ENCODE measurements at regions not wholly inside any gene's neighbourhood (a gene's known extent, or its start where the extent isn't known, plus 50 kb on each side); places are given as distances from the start of the nearest gene placed in this dataset.

GRCh38 chr16:54846766-54847165 lies 83.9 kb upstream of the IRX5 start:
- TF ChIP-seq MAX (IDR thresholded peaks at IDR 0.05; ENCODE audit: low read depth, low read length), result no peak
- TF ChIP-seq MYC (IDR thresholded peaks at IDR 0.05; ENCODE audit: low read depth, low read length), result no peak
- no peak for TF ChIP-seq POLR2A (IDR thresholded peaks at IDR 0.05; ENCODE audit: extremely low read depth, insufficient read length)
- DNase-seq (ENCODE audit: low read depth), result no peak
- no peak overlapping the region for H3K4me3 ChIP-seq (ENCODE audit: low read depth, low read length)

GRCh38 chr16:54843424-54843750 lies 87.3 kb upstream of the IRX5 start:
- TF ChIP-seq POLR2A (IDR thresholded peaks at IDR 0.05; ENCODE audit: extremely low read depth, insufficient read length) (no peak), MAX (IDR thresholded peaks at IDR 0.05; ENCODE audit: low read depth, low read length) (no peak), MYC (IDR thresholded peaks at IDR 0.05; ENCODE audit: low read depth, low read length) (no peak), CTCF (IDR thresholded peaks at IDR 0.05; ENCODE audit: low read depth, low read length) (no peak)
- H3K4me3 ChIP-seq (ENCODE audit: low read depth, low read length), result no peak overlapping the region
- no peak for DNase-seq (ENCODE audit: low read depth)

GRCh38 chr16:54842743-54843423 lies 87.8 kb upstream of the IRX5 start:
- no peak for TF ChIP-seq CTCF (IDR thresholded peaks at IDR 0.05; ENCODE audit: low read depth, low read length)
- no peak for TF ChIP-seq MAX (IDR thresholded peaks at IDR 0.05; ENCODE audit: low read depth, low read length)
- TF ChIP-seq POLR2A (IDR thresholded peaks at IDR 0.05; ENCODE audit: extremely low read depth, insufficient read length), result no peak
- no peak for TF ChIP-seq MYC (IDR thresholded peaks at IDR 0.05; ENCODE audit: low read depth, low read length)
- no peak overlapping the region for H3K4me3 ChIP-seq (ENCODE audit: low read depth, low read length)
- DNase-seq (ENCODE audit: low read depth), result no peak

- DNase-seq (ENCODE audit: low read depth), result no peak
- H3K4me3 ChIP-seq (ENCODE audit: low read depth, low read length), result no peak overlapping the region
- TF ChIP-seq POLR2A (IDR thresholded peaks at IDR 0.05; ENCODE audit: extremely low read depth, insufficient read length), result no peak
- no peak for TF ChIP-seq CTCF (IDR thresholded peaks at IDR 0.05; ENCODE audit: low read depth, low read length)
- no peak for TF ChIP-seq MYC (IDR thresholded peaks at IDR 0.05; ENCODE audit: low read depth, low read length)
- no peak for TF ChIP-seq MAX (IDR thresholded peaks at IDR 0.05; ENCODE audit: low read depth, low read length)
Measured at GRCh38 chr16:54829691-54830090, 101.0 kb upstream of the IRX5 start.

- no peak for DNase-seq (ENCODE audit: low read depth)
- TF ChIP-seq POLR2A (IDR thresholded peaks at IDR 0.05; ENCODE audit: extremely low read depth, insufficient read length) (no peak), MAX (IDR thresholded peaks at IDR 0.05; ENCODE audit: low read depth, low read length) (no peak), MYC (IDR thresholded peaks at IDR 0.05; ENCODE audit: low read depth, low read length) (no peak), CTCF (IDR thresholded peaks at IDR 0.05; ENCODE audit: low read depth, low read length) (no peak)
- no peak overlapping the region for H3K4me3 ChIP-seq (ENCODE audit: low read depth, low read length)
Measured at GRCh38 chr16:54822892-54823291, 107.8 kb upstream of the IRX5 start.

- H3K4me3 ChIP-seq (ENCODE audit: low read depth, low read length), result no peak overlapping the region
- TF ChIP-seq MAX (IDR thresholded peaks at IDR 0.05; ENCODE audit: low read depth, low read length) (no peak), MYC (IDR thresholded peaks at IDR 0.05; ENCODE audit: low read depth, low read length) (no peak), CTCF (IDR thresholded peaks at IDR 0.05; ENCODE audit: low read depth, low read length) (no peak), POLR2A (IDR thresholded peaks at IDR 0.05; ENCODE audit: extremely low read depth, insufficient read length) (no peak)
- no peak for DNase-seq (ENCODE audit: low read depth)
Measured at GRCh38 chr16:54822492-54822891, 108.2 kb upstream of the IRX5 start.
